Lung (tissue), 11 donors: ENCODE measurements at regions not wholly inside any gene's neighbourhood (a gene's known extent, or its start where the extent isn't known, plus 50 kb on each side); places are given as distances from the start of the nearest gene placed in this dataset.

Source experiments
- ATAC-seq: fragments of 200-7000 bp; cut with Tn5 transposase; one replicate; pipeline ENCODE4 v1.9.1; 2020; ENCODE audit warnings: moderate number of reproducible peaks; ENCODE audit not compliant: insufficient read depth, low FRiP score
- DNase-seq, 3 donors: peaks; one replicate each; pipeline ENCODE4 v3.0.0-alpha.2; 2013 to 2017
- H3K27ac ChIP-seq, 2 donors: one replicate each; pipeline ENCODE4 v1.5.1; 2013; ENCODE audit warnings: mild to moderate bottlenecking in 2 of 2, moderate library complexity in 2 of 2, control low read depth in 1 of 2, inconsistent platforms in 1 of 2, low read depth in 1 of 2, low read length in 1 of 2
- H3K27me3 ChIP-seq, 3 donors: one replicate each; pipeline ENCODE4 v1.5.1; 2013; ENCODE audit warnings: low read length in 2 of 3; ENCODE audit not compliant: control insufficient read depth in 3 of 3, insufficient read depth in 3 of 3
- H3K36me3 ChIP-seq, 4 donors: one replicate each; pipeline ENCODE4 v1.5.1; 2013; ENCODE audit warnings: low read length in 4 of 4, mild to moderate bottlenecking in 1 of 4, moderate library complexity in 1 of 4; ENCODE audit not compliant: control insufficient read depth in 4 of 4, insufficient read depth in 4 of 4
- H3K4me1 ChIP-seq, 5 donors: one replicate each; pipeline ENCODE4 v1.5.1; 2013; ENCODE audit warnings: low read length in 5 of 5, mild to moderate bottlenecking in 2 of 5, moderate library complexity in 1 of 5; ENCODE audit not compliant: control insufficient read depth in 5 of 5, insufficient read depth in 5 of 5
- H3K4me3 ChIP-seq: one replicate; pipeline ENCODE4 v1.5.1; 2013; ENCODE audit warnings: mild to moderate bottlenecking, control low read depth, moderate library complexity
- H3K9ac ChIP-seq, 2 donors: one replicate each; pipeline ENCODE4 v1.5.1; 2013; ENCODE audit warnings: low read length in 2 of 2, control low read depth in 1 of 2; ENCODE audit not compliant: insufficient read depth in 1 of 2
- H3K9me3 ChIP-seq, 4 donors: one replicate each; pipeline ENCODE4 v1.5.1; 2013; ENCODE audit warnings: low read length in 3 of 4, mild to moderate bottlenecking in 1 of 4, moderate library complexity in 1 of 4; ENCODE audit not compliant: control insufficient read depth in 4 of 4, insufficient read depth in 3 of 4
- CTCF ChIP-seq: IDR thresholded peaks from 2 replicates; pipeline ENCODE4 v1.5.1; 2012; ENCODE audit warnings: mild to moderate bottlenecking; ENCODE audit errors: control extremely low read depth, extremely low read depth
- WGBS, 2 donors: extraction: QIAGEN DNeasy Blood & Tissue Kit; methylation state at CpG; one replicate each; pipeline ENCODE4 v1.1.7; 2013; 5-methylcytosine and 5-hydroxymethylcytosine counted together
- donor health status: control.
- donor health status: control.
- donor health status: Bipolar disorder and iron deficiency.
- donor health status: healthy.
- donor health status: DM: yes; HTN: yes; CAD: no.

- no peak for TF ChIP-seq CTCF
- ATAC-seq (no peak), DNase-seq (peak; percentile 80 to 97 (median 96))
- Histone ChIP-seq H3K4me1 (peaks cover 0 to 28% (median 0%) of the 10 kb centered on the region in 5 donors), H3K9me3 (peaks cover 0 to 2% (median 0%) of the 10 kb centered on the region in 4 donors), H3K27me3 (no peaks in the 10 kb centered on the region), H3K36me3 (no peaks in the 10 kb centered on the region), H3K27ac (no peak overlapping the region), H3K4me3 (no peak overlapping the region), H3K9ac (no peak overlapping the region)
Observed at GRCh38 chr12:30269496-30269895, 426.2 kb downstream of the IPO8 start.

- H3K27ac ChIP-seq, result no peak overlapping the region
- no peak for ATAC-seq
- no peak for TF ChIP-seq CTCF
- peak in 2 of 3 donors; percentile 21 to 37 for DNase-seq
- peaks cover 0 to 2% (median 0%) of the 10 kb centered on the region in 4 donors for H3K9me3 ChIP-seq
- H3K27me3 ChIP-seq, result no peaks in the 10 kb centered on the region
- H3K36me3 ChIP-seq, result no peaks in the 10 kb centered on the region
- WGBS, 2 donors, result 87 to 94% methylated on average over 2 of the region's 2 CpGs
- H3K9ac ChIP-seq, result no peak overlapping the region
- H3K4me1 ChIP-seq, result peaks cover 0 to 28% (median 0%) of the 10 kb centered on the region in 5 donors
- no peak overlapping the region for H3K4me3 ChIP-seq
Observed at GRCh38 chr12:30268041-30268440, 427.6 kb downstream of the IPO8 start.

- Histone ChIP-seq H3K27me3 (no peaks in the 10 kb centered on the region), H3K4me1 (peaks cover 0 to 6% (median 0%) of the 10 kb centered on the region in 5 donors), H3K4me3 (no peak overlapping the region), H3K9ac (no peak overlapping the region), H3K9me3 (no peaks in the 10 kb centered on the region), H3K36me3 (no peaks in the 10 kb centered on the region), H3K27ac (no peak overlapping the region)
- 63 to 87% methylated on average over 2 of the region's 2 CpGs for WGBS, 2 donors
- ATAC-seq (no peak), DNase-seq (no peak)
- no peak for TF ChIP-seq CTCF
Observed at GRCh38 chr12:30263434-30263833, 432.2 kb downstream of the IPO8 start.

GRCh38 chr12:30257618-30258017, 438.1 kb downstream of the IPO8 start:
- no peak overlapping the region for H3K27ac ChIP-seq
- H3K4me1 ChIP-seq, result no peaks in the 10 kb centered on the region
- no peak overlapping the region for H3K4me3 ChIP-seq
- WGBS, 2 donors, result 82 to 90% methylated on average over 1 of the region's 1 CpG
- peaks cover 0 to 4% (median 0%) of the 10 kb centered on the region in 4 donors for H3K9me3 ChIP-seq
- ATAC-seq (no peak), DNase-seq (no peak)
- no peak for TF ChIP-seq CTCF
- no peaks in the 10 kb centered on the region for H3K27me3 ChIP-seq
- no peak overlapping the region for H3K9ac ChIP-seq
- H3K36me3 ChIP-seq, result no peaks in the 10 kb centered on the region
